ENCODE measurements at regions not wholly inside any gene's neighbourhood (a gene's known extent, or its start where the extent isn't known, plus 50 kb on each side); places are given as distances from the start of the nearest gene placed in this dataset.
"Not testable (repeated sequence)": the region's sequence is repeated elsewhere in the genome, so short reads cannot be mapped to it uniquely, and the experiment has no call there.

GRCh38 chr2:139427164-139427563 lies 647.0 kb upstream of the NXPH2 start:
- Histone ChIP-seq H3K4me1 (no peaks in the 10 kb centered on the region), H3K27ac (no peak overlapping the region), H3K27me3 (no peaks in the 10 kb centered on the region), H3K4me3 (no peak overlapping the region), H3K9me3 (no peaks in the 10 kb centered on the region), H3K36me3 (ENCODE audit: low read depth, missing control alignments) (no peaks in the 10 kb centered on the region)
- DNase-seq, result no peak
- TF ChIP-seq POLR2A (IDR thresholded peaks at IDR 0.05) (no peak), CTCF (IDR thresholded peaks at IDR 0.05) (no peak)
- intact Hi-C loops (cut with DNase I; ENCODE audit: low total_unique reads), result no loop called here
- WGBS, 2 donors, result 85 to 95% methylated on average over 4 of the region's 4 CpGs

GRCh38 chr2:139424101-139424500 lies 643.9 kb upstream of the NXPH2 start:
- Histone ChIP-seq H3K4me3 (no peak overlapping the region), H3K27ac (no peak overlapping the region), H3K36me3 (ENCODE audit: low read depth, missing control alignments) (no peaks in the 10 kb centered on the region), H3K4me1 (no peaks in the 10 kb centered on the region), H3K9me3 (no peaks in the 10 kb centered on the region), H3K27me3 (no peaks in the 10 kb centered on the region)
- no peak for DNase-seq
- TF ChIP-seq CTCF (IDR thresholded peaks at IDR 0.05) (no peak), POLR2A (IDR thresholded peaks at IDR 0.05) (no peak)
- 85 to 91% methylated on average over 2 of the region's 2 CpGs for WGBS, 2 donors
- intact Hi-C loops (cut with DNase I; ENCODE audit: low total_unique reads), result no loop called here

- Histone ChIP-seq H3K36me3 (ENCODE audit: low read depth, missing control alignments) (no peaks in the 10 kb centered on the region), H3K27me3 (no peaks in the 10 kb centered on the region)
- WGBS, 2 donors, result 67 to 70% methylated on average over 8 of the region's 8 CpGs
Measured at GRCh38 chr2:139411236-139411635, 631.0 kb upstream of the NXPH2 start.

GRCh38 chr2:139410833-139411174 lies 630.6 kb upstream of the NXPH2 start:
- H3K9me3 ChIP-seq; H3K36me3 ChIP-seq (ENCODE audit: low read depth, missing control alignments); intact Hi-C loops (cut with DNase I; ENCODE audit: low total_unique reads); H3K27me3 ChIP-seq; H3K4me1 ChIP-seq; H3K27ac ChIP-seq: not testable (repeated sequence)
- WGBS, 2 donors, result 50 to 78% methylated on average over 2 to 15 of the region's 15 CpGs
- peak overlapping the region; percentile 36 to 54 for H3K4me3 ChIP-seq
- DNase-seq, result peak; percentile 46

More at GRCh38 chr2:139411236-139411635, 631.0 kb upstream of the NXPH2 start:
- no peak for TF ChIP-seq CTCF (IDR thresholded peaks at IDR 0.05)
- TF ChIP-seq POLR2A (IDR thresholded peaks at IDR 0.05), result no peak
- no peaks in the 10 kb centered on the region for H3K9me3 ChIP-seq
- no peak overlapping the region for H3K27ac ChIP-seq
- no peak for DNase-seq
- no peaks in the 10 kb centered on the region for H3K4me1 ChIP-seq
- peak overlapping the region; percentile 36 to 54 for H3K4me3 ChIP-seq
- intact Hi-C loops (cut with DNase I; ENCODE audit: low total_unique reads), result no loop called here

GRCh38 chr2:139410147-139410832 lies 630.1 kb upstream of the NXPH2 start:
- H3K4me3 ChIP-seq, result peak overlapping the region; percentile 36 to 54
- 86 to 89% methylated on average over 21 to 23 of the region's 45 CpGs for WGBS, 2 donors
- peak; percentile 45 for DNase-seq
- H3K27me3 ChIP-seq; H3K9me3 ChIP-seq; H3K36me3 ChIP-seq (ENCODE audit: low read depth, missing control alignments); H3K27ac ChIP-seq; H3K4me1 ChIP-seq; intact Hi-C loops (cut with DNase I; ENCODE audit: low total_unique reads): not testable (repeated sequence)

GRCh38 chr2:139409212-139409611 lies 629.0 kb upstream of the NXPH2 start:
- no peaks in the 10 kb centered on the region for H3K9me3 ChIP-seq
- intact Hi-C loops (cut with DNase I; ENCODE audit: low total_unique reads), result no loop called here
- H3K27me3 ChIP-seq, result no peaks in the 10 kb centered on the region
- no peak overlapping the region for H3K27ac ChIP-seq
- TF ChIP-seq POLR2A (IDR thresholded peaks at IDR 0.05), result no peak
- no peaks in the 10 kb centered on the region for H3K4me1 ChIP-seq
- no peaks in the 10 kb centered on the region for H3K36me3 ChIP-seq (ENCODE audit: low read depth, missing control alignments)
- DNase-seq, result no peak
- no peak overlapping the region for H3K4me3 ChIP-seq
- WGBS, 2 donors, result 43 to 45% methylated on average over 3 of the region's 3 CpGs

All from testis (tissue), 2 donors.